Midbrain (tissue), 1 donor: ENCODE measurements at regions not wholly inside any gene's neighbourhood (a gene's known extent, or its start where the extent isn't known, plus 50 kb on each side); places are given as distances from the start of the nearest gene placed in this dataset.

Experiments used
- DNase-seq: peaks from one replicate; lab custom pipeline; 2025; lab: John Stamatoyannopoulos, UW

DNA sequence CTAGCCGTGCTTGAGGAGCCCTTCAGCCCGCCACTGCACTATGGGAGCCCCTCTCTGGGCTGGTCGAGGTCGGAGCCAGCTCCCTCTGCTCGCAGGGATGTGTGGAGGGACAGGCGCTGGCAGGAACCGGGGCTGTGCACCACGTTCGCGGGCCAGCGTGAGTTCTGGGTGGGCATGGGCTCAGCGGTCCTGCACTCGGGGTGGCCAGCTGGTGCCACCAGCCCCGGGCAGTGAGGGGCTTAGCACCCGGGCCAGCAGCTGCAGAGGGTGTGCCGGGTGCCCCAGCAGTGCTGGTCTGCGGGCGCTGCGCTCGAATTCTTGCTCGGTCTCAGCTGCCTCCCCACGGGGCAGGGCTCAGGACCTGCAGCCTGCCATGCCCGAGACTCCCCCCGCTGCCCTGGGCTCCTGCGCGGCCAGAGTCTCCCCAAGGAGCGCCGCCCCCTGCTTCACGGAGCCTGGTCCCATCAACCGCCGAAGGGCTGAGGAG lies 90.8 kb upstream of the NRG3 start:
- no peak for DNase-seq

DNA sequence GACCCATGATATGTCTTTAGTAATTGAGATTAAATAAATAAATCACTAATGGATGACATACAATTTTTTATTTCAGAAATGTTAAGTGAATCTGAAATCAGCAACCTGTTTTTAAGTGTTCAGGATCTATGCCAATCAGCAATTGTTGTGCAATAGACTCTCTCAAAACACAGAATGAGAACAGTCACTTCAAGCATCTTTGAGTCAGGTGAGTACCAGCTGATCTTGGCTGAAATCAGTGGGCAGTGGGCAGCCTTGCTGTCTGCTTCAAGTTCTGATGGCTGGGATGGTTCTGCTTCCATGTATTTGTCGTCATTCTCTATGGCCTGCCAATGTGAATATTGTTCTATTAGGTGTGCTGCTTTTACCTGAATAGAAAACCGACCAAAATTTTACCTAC lies 82.3 kb upstream of the NRG3 start:
- DNase-seq, result no peak

DNA sequence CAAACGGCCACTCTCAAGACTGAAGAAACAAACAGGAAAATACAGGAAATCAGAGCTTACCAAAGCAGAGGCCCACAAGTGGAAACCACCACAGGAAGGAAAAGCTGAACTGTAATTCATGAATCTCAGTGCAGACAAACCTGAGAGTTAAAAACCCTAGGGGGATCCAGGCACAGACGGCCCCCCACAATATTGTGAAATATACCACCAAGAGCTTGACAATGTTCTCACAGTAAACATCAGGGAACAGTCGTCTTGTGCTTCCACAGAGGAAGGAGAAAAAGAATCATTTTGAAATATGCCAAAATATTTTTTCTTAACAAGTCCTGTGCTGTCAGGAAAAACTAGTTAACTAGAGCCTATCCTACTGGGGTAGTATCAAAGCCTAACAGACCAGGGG lies 68.2 kb upstream of the NRG3 start:
- no peak for DNase-seq

DNA sequence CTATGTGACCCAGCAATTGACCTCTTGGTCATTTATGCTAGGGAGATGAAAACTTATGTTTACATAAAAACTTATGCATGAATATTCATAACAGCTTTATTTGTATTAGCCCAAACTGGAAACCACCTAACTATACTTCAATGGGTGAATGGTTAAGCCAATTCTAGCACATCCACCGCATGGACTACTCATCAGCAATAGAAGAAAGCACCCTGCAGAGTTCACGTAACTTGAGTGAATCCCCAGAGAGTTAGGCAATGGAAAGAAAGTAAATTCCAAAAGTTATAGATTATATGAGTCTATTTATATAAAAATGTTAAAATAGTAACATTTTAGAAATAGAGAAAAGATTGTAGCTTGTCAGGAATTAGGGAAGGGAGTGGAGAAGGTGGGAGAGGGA lies 60.2 kb upstream of the NRG3 start:
- no peak for DNase-seq

DNA sequence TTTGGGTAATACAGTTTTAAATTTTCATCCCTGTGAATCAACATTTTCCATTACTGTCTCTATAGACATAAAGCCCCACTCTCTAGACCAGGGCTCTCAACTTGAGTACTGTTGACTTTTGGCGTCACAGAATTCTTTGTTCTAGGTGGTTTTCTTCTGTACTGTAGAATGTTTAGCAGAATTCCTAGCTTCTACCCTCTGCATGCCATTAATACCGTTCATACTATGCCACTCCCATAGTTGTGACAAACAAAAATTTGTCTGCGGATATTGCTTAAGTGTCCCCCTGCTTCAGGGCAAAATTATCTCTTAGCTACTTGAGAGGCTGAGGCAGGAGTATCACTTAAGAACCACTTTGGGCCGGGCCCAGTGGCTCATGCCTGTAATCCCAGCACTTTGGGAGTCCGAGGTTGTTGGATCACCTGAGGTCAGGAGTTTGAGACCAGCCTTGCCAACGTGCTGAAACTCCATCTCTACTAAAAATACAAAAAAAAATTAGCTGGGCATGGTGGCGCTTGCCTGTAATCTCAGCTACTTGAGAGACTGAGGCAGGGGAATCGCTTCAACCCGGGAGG lies 57.3 kb upstream of the NRG3 start:
- DNase-seq, result no peak

DNA sequence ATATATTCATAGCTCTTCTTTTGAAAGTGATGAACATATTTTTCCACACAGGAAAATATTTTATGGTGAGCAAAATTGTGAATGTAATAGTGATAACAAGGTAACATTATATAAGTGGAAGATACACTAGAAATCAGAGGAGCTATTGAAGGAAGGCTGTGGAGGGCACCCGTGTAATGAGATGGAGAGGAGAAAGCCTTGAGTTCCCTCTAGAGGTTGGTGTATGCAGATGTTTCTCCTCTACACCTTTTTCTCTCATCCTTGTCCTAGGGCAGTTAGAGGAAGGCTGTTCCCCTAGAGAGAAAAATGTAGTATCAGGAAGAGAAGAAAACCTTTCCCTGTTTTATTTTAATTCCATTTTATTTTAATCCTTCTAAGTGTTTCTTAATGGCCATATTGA lies 54.6 kb upstream of the NRG3 start:
- DNase-seq, result no peak
